ENCODE measurements at regions not wholly inside any gene's neighbourhood (a gene's known extent, or its start where the extent isn't known, plus 50 kb on each side); places are given as distances from the start of the nearest gene placed in this dataset.

DNA sequence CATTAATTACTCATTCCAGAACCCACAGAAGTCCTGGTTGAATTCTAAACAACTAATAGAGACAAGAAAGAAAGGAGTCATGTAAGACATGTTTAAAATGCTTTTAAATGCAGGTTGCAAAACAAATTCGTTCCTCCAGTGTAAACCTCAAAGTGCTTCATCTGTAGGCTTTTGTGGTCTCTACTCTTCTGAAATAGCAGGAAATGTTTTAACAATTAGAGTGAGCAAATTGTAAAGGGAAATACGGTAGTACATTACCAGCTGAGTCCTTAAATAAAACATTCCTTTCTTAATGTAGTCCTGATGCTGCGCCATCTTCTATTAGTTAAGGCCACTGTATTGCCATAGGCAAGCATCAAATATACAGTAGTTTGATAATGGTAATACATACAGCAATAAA is 1934.2 kb upstream of the SEL1L start:
- CTCF ChIA-PET: interaction anchor here (1.4 kb wide), 1 partner anchor 15 kb away, joined by 3 read pairs; no protein-coding TSS in a partner anchor
- POLR2A ChIA-PET: no interaction called here

DNA sequence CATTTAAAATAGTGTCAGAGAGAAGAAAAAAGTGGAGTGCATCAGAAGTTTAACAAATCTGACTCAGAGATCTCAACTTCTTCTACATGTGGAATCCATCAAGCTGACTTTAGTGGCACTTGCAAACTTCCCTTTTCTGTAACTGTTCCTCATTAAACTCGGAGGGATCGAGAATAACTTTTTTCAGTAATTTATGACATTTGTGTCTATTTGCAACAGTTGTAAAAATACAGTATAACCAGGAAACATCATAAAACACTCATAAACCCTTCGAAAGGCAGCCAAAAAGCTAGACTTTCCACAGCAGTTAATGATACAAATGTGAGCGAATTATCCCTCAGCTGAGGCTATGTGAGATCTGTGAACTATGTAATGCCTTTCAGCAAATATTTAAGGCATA is 1936.8 kb upstream of the SEL1L start:
- H3K9me3 ChIP-seq (ENCODE audit: control insufficient read depth, insufficient read depth, low read length): no peaks in the 10 kb centered on the region
- ChIA-PET POLR2A (no interaction called here), CTCF (interaction anchor here (0.9 to 1.2 kb wide), 2 partner anchors 170 to 171 kb away, joined by 3 to 5 read pairs; no protein-coding TSS in a partner anchor)
- no peaks in the 10 kb centered on the region for H3K27me3 ChIP-seq (ENCODE audit: control insufficient read depth, insufficient read depth, low read length)
- TF ChIP-seq, protein P1, sequence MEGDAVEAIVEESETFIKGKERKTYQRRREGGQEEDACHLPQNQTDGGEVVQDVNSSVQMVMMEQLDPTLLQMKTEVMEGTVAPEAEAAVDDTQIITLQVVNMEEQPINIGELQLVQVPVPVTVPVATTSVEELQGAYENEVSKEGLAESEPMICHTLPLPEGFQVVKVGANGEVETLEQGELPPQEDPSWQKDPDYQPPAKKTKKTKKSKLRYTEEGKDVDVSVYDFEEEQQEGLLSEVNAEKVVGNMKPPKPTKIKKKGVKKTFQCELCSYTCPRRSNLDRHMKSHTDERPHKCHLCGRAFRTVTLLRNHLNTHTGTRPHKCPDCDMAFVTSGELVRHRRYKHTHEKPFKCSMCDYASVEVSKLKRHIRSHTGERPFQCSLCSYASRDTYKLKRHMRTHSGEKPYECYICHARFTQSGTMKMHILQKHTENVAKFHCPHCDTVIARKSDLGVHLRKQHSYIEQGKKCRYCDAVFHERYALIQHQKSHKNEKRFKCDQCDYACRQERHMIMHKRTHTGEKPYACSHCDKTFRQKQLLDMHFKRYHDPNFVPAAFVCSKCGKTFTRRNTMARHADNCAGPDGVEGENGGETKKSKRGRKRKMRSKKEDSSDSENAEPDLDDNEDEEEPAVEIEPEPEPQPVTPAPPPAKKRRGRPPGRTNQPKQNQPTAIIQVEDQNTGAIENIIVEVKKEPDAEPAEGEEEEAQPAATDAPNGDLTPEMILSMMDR (IDR thresholded peaks at IDR 0.05; ENCODE audit: low read depth, low read length): no peak
- DNase-seq (ENCODE audit: low read depth, low spot score): no peak
- H3K27ac ChIP-seq (ENCODE audit: low read depth, low read length): no peak overlapping the region
- no peak overlapping the region for H3K4me3 ChIP-seq (ENCODE audit: low read depth, low read length)

More for the DNA sequence above, 1934.2 kb upstream of the SEL1L start:
- TF ChIP-seq, protein P1 (IDR thresholded peaks at IDR 0.05; ENCODE audit: low read depth, low read length): no peak
- H3K27me3 ChIP-seq (ENCODE audit: control insufficient read depth, insufficient read depth, low read length): no peaks in the 10 kb centered on the region
- H3K4me3 ChIP-seq (ENCODE audit: low read depth, low read length): no peak overlapping the region
- no peak overlapping the region for H3K27ac ChIP-seq (ENCODE audit: low read depth, low read length)
- H3K9me3 ChIP-seq (ENCODE audit: control insufficient read depth, insufficient read depth, low read length): no peaks in the 10 kb centered on the region
- DNase-seq (ENCODE audit: low read depth, low spot score): no peak

DNA sequence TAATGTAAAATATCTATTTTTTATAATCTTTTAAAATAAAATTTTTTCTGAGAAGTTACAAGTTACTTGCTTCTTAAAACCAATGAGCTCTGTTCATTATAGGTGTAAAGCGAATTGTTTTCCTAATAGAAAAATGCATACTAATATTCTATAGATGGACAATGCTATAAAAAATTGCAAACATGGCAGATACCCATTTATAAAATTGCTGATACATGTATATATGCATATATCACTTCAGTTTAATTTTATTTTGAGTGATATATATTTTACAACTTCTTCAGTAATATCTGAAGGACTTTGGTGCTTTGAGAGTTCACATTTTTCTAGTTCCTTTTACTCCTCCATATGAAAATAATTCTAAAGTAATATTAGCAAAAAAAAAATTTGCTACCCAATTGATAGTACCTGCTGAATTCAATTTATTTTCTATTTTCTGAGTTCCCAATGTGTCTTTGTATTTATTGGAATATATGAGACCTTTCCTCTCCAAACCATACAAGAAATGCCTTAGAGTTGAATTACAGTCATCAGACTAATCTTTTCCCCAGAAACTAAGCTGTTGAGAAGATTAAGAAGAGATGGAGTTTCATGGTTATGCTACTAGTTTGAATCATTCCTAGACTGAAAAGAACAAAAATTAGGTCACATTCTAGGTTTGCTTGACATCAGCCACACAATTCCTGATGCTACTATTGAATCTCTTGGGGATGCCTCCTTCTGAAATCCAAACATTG is 1937.5 kb upstream of the SEL1L start:
- no peak for DNase-seq (ENCODE audit: low read depth, low spot score)
- POLR2A ChIA-PET: interaction anchor here (1.1 kb wide), 1 partner anchor 12 kb away, joined by 3 read pairs; no protein-coding TSS in a partner anchor
- H3K27me3 ChIP-seq (ENCODE audit: control insufficient read depth, insufficient read depth, low read length): no peaks in the 10 kb centered on the region
- CTCF ChIA-PET: interaction anchor here (0.9 to 1.2 kb wide), 2 partner anchors 171 to 172 kb away, joined by 3 to 5 read pairs; no protein-coding TSS in a partner anchor
- H3K27ac ChIP-seq (ENCODE audit: low read depth, low read length): no peak overlapping the region
- H3K9me3 ChIP-seq (ENCODE audit: control insufficient read depth, insufficient read depth, low read length): no peaks in the 10 kb centered on the region
- TF ChIP-seq, protein P1 (IDR thresholded peaks at IDR 0.05; ENCODE audit: low read depth, low read length): no peak
- H3K4me3 ChIP-seq (ENCODE audit: low read depth, low read length): no peak overlapping the region

DNA sequence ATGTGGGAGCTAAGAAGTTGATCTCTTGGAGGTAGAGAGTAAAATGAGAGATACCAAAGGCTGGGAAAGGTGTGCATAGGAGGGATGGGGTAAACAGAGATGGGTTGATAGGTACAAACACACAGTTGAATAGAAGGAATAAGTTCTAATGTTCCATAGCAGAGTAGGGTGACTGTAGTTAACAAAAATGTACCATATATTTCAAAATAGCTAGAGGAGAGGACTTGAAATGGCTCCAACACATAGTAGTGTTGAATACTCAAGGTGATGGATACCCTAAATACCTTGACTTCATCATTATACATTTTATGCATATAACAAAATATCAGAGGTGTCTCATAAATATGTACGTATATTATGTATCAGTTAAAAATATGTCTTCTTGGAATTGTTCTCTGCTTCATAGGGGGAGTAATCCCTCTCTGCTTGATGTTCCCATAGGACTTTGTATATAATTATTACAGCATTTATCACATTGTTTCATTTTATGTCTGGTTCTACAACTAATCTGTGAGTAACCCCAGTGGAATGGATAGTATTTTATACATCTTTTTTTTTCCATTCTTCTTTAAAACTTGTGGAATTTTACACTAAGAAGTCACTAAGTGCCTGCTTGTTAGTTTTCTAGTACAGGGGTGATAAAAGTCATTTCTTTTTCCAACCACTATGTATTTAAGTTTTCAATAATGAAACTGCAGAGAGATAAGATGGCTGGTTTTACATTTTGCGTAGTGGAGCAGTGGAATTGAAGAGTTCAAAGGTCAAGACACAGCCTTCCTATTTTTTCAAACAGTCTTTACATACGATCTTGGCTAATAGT is 1940.0 kb upstream of the SEL1L start:
- POLR2A ChIA-PET: no interaction called here
- Histone ChIP-seq H3K27ac (ENCODE audit: low read depth, low read length) (no peak overlapping the region), H3K4me3 (ENCODE audit: low read depth, low read length) (no peak overlapping the region), H3K9me3 (ENCODE audit: control insufficient read depth, insufficient read depth, low read length) (no peaks in the 10 kb centered on the region), H3K27me3 (ENCODE audit: control insufficient read depth, insufficient read depth, low read length) (no peaks in the 10 kb centered on the region)
- TF ChIP-seq, protein P1 (IDR thresholded peaks at IDR 0.05; ENCODE audit: low read depth, low read length): no peak
- CTCF ChIA-PET: interaction anchor here (1.2 to 2.1 kb wide), 2 partner anchors 9 to 11 kb away, joined by 3 to 6 read pairs; no protein-coding TSS in a partner anchor
- DNase-seq (ENCODE audit: low read depth, low spot score): no peak

DNA sequence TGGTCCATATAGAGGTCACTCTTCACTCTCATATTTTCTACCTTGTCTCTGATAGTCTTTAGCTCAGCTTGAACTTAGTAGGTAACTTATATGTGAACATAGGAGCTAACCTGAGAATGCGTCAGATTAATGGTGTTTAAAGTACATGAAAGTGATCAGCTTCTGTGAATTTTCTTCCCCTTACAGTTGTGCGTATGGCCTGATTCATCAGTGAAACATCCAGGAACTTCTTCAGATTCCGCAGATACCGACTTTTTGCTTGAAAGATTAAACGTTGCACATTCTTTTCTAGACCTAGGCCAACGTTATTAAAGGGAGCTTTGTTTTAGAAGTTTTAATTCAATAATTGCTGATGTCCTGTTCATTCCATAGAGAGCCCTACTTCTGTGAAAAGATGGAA is 1945.1 kb upstream of the SEL1L start:
- no peak for DNase-seq (ENCODE audit: low read depth, low spot score)
- Histone ChIP-seq H3K9me3 (ENCODE audit: control insufficient read depth, insufficient read depth, low read length) (no peaks in the 10 kb centered on the region), H3K27ac (ENCODE audit: low read depth, low read length) (no peak overlapping the region), H3K4me3 (ENCODE audit: low read depth, low read length) (no peak overlapping the region), H3K27me3 (ENCODE audit: control insufficient read depth, insufficient read depth, low read length) (no peaks in the 10 kb centered on the region)
- ChIA-PET POLR2A (no interaction called here), CTCF (no interaction called here)
- TF ChIP-seq, protein P1 (IDR thresholded peaks at IDR 0.05; ENCODE audit: low read depth, low read length): no peak
